ENCODE measurements at regions not wholly inside any gene's neighbourhood (a gene's known extent, or its start where the extent isn't known, plus 50 kb on each side); places are given as distances from the start of the nearest gene placed in this dataset.

- no peak for DNase-seq (ENCODE audit: low read depth)
Measured at GRCh38 chr12:89256060-89256459, 96.2 kb downstream of the DUSP6 start.

DNA sequence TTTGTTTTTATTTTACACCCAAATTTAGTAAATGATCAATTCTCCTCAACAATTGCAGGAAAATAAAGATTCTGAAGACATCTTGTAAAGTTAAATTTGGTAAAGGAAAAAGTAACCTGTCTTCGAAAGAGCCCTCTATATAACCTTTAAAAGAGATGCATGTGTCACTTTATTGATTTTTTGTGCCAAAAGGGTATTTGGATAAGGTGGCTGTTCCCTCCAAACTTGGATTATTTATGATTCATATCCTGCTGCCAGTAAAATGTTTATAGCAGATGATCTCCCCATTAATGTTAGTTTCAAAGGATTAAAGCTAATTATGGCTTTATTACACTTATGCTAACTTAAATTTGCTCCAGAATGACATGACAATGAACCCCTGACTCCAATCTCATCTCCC is 98.8 kb downstream of the DUSP6 start:
- DNase-seq (ENCODE audit: low read depth) = no peak

DNA sequence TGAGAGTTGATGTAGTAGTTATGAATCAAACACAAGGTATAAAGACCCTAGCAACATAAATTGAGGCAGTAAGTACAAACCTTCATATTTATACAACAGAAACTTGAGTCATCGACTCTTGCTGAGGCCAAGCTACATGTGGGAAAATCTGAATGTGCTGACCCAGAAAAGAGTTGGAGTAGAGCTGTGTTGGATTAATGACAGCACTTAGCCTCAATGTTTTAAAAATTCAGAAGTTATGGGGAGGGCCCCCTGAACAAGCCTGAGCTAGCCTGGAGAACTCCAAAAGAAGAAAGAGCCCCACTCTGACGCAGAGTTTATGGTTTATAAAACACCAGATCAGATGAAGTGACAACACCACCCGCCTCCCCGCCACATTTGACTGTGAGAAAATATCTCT is 100.0 kb downstream of the DUSP6 start:
- DNase-seq (ENCODE audit: low read depth) = no peak

DNA sequence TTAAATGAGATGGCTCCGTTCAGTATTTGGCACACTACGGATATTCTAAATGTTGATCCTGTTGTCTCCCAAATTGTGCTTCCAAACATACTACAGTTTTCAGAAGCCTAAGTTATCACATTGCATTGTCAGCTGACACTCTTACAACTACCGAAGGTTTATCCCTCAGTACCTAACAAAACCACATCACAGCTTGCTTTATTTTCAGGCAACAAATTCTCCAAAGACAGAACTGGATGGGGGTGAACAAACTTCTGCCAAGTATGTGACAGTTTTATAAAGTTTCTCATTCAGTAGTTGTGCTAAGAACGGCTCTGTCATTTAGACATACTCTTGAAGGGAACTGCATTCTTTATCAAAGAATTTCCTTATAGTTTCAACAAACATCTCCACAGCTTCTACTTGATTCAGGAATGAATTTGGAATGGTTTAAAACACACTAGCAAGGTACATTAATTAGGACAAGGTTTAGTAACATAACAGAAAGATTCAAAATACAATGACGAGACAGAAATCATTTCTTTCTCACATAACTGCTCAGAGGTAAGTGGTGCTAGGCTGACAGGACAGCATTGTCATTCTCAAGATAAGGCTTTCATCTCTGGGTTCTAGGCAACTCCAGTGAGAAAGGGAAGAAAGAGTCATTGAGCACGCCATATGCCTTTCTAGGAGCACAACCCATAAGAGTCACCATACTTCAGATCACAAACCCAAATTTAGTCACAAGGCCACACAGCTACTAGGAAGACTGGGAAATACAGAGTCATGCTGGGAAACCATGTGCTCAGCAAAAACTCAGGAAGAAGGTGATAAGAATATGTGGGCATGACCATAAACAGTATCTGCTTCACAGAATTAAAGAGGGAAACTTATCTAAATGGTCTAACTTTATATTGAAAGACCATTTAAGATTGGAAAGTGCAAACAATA is 100.7 kb downstream of the DUSP6 start:
- DNase-seq (ENCODE audit: low read depth) = no peak

DNA sequence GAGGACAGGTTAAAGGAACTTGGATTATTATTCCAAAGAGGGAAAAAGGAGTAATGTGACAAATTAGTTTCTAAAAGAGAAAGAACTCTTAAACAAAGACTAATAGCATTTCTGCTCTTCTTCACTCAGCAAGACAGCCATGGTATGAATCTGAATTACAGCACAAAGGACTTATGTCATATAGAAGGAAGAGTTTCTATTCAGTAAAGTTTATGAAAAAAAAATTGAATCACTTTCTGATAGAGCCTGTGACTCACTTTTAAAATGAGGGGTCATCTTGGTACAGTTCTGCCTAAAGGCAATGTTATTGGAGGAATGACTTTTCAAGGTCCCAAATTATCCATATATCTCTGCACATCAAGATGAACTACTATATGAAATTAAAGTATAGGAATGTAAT is 101.7 kb downstream of the DUSP6 start:
- DNase-seq (ENCODE audit: low read depth) = no peak

DNA sequence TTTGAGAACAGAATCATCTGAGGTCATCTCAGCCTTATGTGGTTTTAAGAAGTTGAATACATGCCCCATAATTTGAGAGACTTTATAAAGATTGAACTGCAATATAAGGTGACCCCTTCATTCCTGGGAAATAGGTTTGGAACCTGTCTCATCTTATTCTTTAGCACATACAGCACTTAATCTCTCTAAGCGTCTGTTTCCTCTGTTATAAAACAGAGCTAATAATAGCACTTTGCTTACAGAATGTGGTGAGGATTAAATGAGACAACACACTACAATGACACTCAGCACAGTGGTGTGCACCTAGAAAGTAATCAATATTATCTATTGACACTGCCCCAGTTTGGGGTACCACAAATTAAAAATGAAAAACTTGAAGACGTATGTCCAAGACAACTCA is 102.1 kb downstream of the DUSP6 start:
- DNase-seq (ENCODE audit: low read depth) = no peak

DNA sequence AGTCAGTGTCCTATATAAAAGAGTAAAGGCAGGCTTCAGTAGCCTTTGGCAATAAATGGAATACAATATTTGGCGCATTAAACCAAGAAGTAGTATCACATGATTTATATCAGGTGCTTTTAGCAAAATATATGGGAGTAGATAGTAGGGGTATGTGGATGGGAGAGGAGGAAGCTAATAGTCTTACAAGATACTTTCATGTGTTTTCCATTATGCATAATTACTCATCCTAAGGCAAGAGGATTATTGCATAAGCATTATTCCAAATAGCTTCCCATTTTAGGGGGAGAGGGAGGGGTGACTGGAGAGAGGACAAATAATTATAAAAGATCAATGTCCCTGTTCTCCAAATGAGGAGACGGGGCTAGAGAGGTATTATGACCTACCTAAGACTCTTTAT is 104.3 kb downstream of the DUSP6 start:
- no peak for DNase-seq (ENCODE audit: low read depth)

GRCh38 chr12:89247541-89247942 is 104.8 kb downstream of the DUSP6 start:
- no peak for DNase-seq (ENCODE audit: low read depth)

DNA sequence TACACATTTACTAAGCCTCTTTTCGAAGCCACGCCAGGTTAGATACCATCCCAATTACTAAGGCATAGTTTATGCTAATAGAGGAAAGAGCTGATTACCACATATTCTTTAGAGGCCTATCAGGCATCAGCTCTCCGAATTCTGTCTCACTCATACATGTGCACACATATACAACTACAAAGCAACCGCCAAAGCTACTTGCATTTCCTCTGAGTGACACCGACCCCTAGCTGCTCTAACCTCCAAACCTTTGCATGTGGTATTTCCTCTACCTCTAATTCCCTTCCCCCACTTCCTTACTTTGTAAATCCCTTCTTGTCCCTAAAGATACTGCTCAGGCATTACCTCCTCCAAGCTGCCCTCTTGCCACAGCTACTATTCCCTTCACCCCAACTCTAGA is 107.2 kb downstream of the DUSP6 start:
- no peak for DNase-seq (ENCODE audit: low read depth)

DNA sequence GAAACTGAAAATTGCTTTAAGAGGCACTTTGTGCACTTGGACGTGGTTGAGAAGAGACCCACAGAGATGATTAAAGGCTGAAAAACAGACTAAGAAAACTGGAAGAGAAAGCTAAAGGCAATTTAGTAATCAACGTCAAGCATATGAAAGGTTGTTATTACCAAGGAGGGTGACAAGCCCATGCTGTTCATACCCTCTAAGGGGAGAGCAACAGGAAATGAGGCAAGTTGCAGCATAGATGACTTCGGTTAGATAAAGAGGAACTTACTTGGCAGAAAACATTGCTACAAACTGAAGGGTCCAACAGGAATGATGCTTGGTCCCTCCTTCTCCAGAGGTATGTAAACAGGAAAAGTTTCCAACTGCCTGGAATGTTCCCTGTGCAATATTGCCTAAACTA is 107.8 kb downstream of the DUSP6 start:
- no peak for DNase-seq (ENCODE audit: low read depth)

DNA sequence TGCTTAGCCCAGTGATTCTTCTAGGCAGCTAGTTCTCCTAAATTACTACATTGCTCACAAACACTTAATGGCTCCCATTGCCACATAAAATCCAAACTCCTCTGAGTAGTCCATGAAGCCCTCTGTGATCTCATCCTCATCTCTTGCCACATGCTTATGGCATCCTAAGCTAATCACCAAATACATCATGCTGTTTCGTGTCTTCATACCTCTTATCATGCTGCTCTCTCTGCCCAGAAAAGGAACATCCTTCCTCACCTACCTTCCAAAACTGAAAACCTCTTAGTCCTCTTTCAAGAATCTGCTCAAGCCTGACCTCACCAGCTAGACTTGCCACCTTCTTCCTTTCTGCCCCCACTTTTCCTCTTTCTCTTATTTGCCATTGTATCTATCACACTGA is 108.5 kb downstream of the DUSP6 start:
- no peak for DNase-seq (ENCODE audit: low read depth)

- DNase-seq (ENCODE audit: low read depth) = no peak
Measured at GRCh38 chr12:89239534-89239933, 112.8 kb downstream of the DUSP6 start.

GRCh38 chr12:89238593-89238992 is 113.7 kb downstream of the DUSP6 start:
- DNase-seq (ENCODE audit: low read depth) = no peak

DNA sequence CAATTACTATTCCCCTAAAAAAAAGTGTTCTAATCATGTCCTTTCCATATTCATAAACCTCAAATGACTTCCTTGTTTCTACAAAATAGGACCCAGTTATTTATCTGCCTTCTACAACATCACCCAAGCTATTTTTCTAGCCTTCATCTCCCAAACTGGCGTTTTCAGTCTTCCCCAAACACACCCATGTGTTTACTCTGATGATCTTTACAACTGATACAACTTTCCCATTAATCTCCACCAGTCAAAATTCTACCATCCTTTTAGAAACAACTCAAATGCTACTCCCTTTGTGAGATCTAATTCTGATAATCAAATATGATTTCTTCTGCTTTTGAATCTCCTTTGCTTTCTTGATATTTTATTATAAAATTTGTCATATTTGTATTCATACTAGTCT is 114.5 kb downstream of the DUSP6 start:
- no peak for DNase-seq (ENCODE audit: low read depth)

GRCh38 chr12:89236748-89237383 is 115.4 kb downstream of the DUSP6 start:
- no peak for DNase-seq (ENCODE audit: low read depth)

DNA sequence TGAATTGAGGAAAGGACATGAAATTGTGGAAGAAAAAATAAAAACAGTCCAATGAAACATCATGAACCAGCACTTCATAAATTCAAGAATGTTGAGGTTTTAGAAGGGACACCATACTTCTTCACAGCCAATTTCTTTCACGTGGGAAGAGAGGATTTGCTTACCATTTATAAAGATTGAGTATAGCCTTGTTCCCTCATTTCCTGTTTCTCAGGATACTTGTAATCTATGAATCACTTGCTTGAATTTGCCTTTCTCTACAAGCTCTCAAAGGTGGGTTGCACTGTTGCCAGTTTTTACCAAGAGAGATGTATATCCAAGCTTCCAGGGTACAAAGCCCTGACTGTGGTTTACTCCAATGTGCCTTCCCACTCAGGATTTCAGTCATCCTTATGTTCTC is 116.1 kb downstream of the DUSP6 start:
- DNase-seq (ENCODE audit: low read depth) = no peak

DNA sequence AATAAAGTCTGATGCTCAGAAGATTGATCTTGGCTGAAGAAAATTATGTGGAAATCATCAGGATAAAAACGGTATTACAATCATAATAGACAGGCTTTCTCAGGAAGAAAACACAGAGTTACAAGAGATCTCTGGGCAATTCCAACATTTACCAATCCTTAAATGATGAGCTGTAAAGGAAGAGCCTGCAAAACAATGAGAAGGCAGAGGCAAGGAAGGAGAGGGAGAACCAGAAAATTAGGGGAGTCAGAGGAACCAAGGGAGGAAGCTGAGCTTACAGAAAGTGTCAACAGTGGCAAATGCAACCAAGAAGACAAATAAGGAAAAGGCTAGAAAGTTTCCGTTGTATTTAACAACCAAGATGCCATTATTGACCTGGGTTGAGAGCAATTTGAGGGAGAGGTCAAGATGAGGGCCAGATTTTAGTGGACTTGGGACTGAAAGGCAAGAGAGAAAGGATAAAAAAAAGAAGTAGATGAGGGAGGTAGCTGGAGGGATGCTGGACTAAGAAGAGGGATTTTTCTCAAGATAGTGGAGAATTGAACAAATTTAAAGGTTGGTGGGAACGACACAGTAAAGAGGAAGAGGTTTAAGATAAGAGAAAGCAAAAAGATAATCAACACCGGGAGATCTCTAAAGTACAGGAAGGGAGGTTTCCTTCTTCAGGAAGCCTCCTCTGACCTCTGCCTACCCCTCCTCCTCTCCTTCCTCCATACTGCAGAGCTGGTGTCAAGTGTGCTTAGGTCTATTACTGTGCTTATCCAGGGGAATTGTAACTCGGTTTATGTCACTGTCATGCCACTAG is 116.9 kb downstream of the DUSP6 start:
- DNase-seq (ENCODE audit: low read depth) = no peak

GRCh38 chr12:89234324-89235114 is 117.8 kb downstream of the DUSP6 start:
- no peak for DNase-seq (ENCODE audit: low read depth)

DNA sequence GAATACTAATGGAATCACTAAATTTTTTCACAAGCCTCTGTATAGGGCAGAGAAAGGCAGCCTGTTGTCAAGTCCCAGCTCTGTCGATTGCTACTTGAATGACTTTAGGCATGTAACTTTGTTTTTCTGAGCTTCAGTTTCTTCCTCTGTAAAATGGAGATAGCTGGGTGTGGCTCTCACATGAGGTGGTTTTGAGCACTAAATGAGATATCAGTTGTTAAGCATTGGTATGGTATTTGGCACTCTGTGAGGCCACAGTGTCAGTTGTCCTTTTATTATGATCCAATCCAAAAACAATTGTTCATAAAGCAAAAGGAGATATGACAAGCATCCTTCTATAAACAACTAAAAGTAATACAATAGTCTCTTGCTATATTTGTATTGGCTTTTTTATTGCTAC is 120.6 kb downstream of the DUSP6 start:
- no peak for DNase-seq (ENCODE audit: low read depth)

DNA sequence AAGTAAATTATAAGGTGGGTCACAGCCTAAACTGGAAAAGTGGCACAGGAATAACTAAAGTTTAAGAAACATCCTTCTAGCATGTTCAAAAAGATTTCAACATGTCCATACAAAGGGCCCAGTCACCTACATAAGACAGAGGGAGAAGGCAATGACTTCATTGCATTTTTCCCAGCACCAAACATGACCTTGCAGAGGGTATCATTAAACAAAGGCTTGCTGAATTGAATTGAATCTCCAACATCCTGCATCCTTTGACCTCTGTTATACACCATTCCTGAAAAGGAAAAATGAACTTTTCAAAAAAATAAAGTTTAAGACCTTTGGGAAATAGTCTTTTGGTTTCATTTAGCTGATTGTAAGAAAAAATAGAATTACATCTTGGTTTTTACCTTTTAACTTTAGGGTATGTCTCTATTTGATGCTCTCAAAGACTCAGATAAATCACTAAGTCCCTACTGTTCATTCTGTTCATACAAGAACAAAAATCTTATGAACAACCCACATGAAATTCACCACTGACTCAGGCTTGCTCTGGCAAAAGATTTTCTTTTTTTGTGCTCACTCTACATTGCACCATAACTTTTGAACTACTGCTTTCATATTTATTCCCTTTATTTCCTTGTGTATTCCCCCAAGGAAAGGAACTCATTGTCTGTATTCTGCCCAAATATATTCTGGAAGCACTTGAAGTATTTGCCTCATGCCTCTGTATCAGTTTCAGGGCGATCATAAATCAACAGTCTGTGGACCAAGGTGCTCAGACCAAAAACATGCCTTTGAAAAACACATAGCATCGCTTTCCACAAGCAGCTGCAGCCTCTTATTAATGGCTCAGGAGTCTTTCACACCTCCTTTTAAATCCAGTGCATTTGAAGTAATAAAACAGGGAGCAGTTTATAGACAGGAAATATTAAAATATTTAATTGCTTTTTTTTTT is 121.7 kb downstream of the DUSP6 start:
- DNase-seq (ENCODE audit: low read depth) = no peak

GRCh38 chr12:89228491-89228890 is 123.8 kb downstream of the DUSP6 start:
- DNase-seq (ENCODE audit: low read depth) = no peak

All from forelimb muscle (tissue), 1 donor.